OCI-LY3 (cell line): ENCODE measurements at regions not wholly inside any gene's neighbourhood (a gene's known extent, or its start where the extent isn't known, plus 50 kb on each side); places are given as distances from the start of the nearest gene placed in this dataset.

Experiments
- H2AFZ ChIP-seq: fragments of 200-600, 300-600 bp; shearing (Covaris generic); 2 replicates; pipeline ENCODE4 v1.6.0; 2014; ENCODE audit warnings: antibody characterized with exemption, low read depth, low read length
- H3K27ac ChIP-seq: fragments of 200-600, 300-600 bp; sonication (generic); 2 replicates; pipeline ENCODE4 v1.5.1; 2014; ENCODE audit warnings: mild to moderate bottlenecking, low read length, moderate library complexity, mixed read lengths
- H3K27me3 ChIP-seq: fragments of 200-600, 300-600 bp; sonication (generic); 2 replicates; pipeline ENCODE4 v1.6.1; 2014; ENCODE audit warnings: low read depth, low read length, mixed read lengths
- H3K36me3 ChIP-seq: fragments of 200-600, 300-600 bp; sonication (generic); replicated peaks from 2 replicates; pipeline ENCODE3; 2014; ENCODE audit warnings: low read depth, low read length, mixed read lengths
- H3K4me1 ChIP-seq: fragments of 300-600, 200-600 bp; sonication (generic); 2 replicates; pipeline ENCODE4 v1.6.1; 2014; ENCODE audit warnings: low read length, mixed read lengths
- H3K4me2 ChIP-seq: fragments of 200-600, 300-600 bp; sonication (generic); 2 replicates; pipeline ENCODE4 v1.6.1; 2014; ENCODE audit warnings: low read length, mixed read lengths
- H3K4me3 ChIP-seq: fragments of 300-600, 200-600 bp; sonication (generic); 2 replicates; pipeline ENCODE4 v1.5.1; 2014; ENCODE audit warnings: antibody characterized with exemption, mild to moderate bottlenecking, low read length, moderate library complexity
- H3K79me2 ChIP-seq: fragments of 300-600, 200-600 bp; shearing (Covaris generic); 2 replicates; pipeline ENCODE4 v1.6.1; 2014; ENCODE audit warnings: mild to moderate bottlenecking, low read length, mixed read lengths
- H3K9ac ChIP-seq: fragments of 300-600, 200-600 bp; shearing (Covaris generic); 2 replicates; pipeline ENCODE4 v1.6.0; 2014; ENCODE audit warnings: mild to moderate bottlenecking, low read length, moderate library complexity
- H3K9me3 ChIP-seq: fragments of 200-600, 300-600 bp; shearing (Covaris generic); 2 replicates; pipeline ENCODE4 v1.6.1; 2014; ENCODE audit warnings: low read length, mixed read lengths; ENCODE audit not compliant: insufficient read depth
- H4K20me1 ChIP-seq: fragments of 200-600, 300-600 bp; sonication (generic); 2 replicates; pipeline ENCODE4 v1.6.1; 2016; ENCODE audit warnings: low read length, mixed read lengths; ENCODE audit not compliant: insufficient read depth
- EZH2phosphoT487 ChIP-seq: fragments of 200-600 bp; shearing (Covaris generic); IDR thresholded peaks from 2 replicates; pipeline ENCODE4 v1.6.1; 2018; ENCODE audit warnings: antibody characterized with exemption, mixed run types, low read depth
- TF ChIP-seq, protein P1 (sequence below): fragments of 200-600, 300-600 bp; sonication (generic); IDR thresholded peaks from 2 replicates; pipeline ENCODE4 v1.5.1; 2014; ENCODE audit warnings: antibody characterized with exemption, low read length, low read depth

DNA sequence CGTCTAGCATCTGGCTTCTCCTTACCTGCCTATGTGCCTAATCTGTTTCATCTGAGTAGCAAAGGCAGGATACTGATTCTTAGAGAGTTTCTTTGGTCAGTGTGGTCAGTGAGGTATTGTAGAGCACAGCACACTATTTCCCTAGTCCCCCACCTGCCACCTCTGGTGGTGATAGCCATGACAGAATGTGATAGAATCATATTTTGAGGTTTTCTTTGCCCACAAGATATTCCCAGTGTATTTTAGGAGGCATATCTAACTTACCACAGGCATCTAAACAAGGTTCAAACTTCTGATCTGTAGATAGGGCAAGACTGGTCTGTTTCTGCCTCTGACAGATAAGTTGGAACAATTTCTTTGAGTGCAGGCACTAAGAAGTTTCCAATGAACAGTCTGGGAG, 188.0 kb downstream of the SOX2 start:
- TF ChIP-seq EZH2phosphoT487 = no peak
- TF ChIP-seq, protein P1, sequence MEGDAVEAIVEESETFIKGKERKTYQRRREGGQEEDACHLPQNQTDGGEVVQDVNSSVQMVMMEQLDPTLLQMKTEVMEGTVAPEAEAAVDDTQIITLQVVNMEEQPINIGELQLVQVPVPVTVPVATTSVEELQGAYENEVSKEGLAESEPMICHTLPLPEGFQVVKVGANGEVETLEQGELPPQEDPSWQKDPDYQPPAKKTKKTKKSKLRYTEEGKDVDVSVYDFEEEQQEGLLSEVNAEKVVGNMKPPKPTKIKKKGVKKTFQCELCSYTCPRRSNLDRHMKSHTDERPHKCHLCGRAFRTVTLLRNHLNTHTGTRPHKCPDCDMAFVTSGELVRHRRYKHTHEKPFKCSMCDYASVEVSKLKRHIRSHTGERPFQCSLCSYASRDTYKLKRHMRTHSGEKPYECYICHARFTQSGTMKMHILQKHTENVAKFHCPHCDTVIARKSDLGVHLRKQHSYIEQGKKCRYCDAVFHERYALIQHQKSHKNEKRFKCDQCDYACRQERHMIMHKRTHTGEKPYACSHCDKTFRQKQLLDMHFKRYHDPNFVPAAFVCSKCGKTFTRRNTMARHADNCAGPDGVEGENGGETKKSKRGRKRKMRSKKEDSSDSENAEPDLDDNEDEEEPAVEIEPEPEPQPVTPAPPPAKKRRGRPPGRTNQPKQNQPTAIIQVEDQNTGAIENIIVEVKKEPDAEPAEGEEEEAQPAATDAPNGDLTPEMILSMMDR = no peak
- H3K9me3 ChIP-seq = no peaks in the 10 kb centered on the region

DNA sequence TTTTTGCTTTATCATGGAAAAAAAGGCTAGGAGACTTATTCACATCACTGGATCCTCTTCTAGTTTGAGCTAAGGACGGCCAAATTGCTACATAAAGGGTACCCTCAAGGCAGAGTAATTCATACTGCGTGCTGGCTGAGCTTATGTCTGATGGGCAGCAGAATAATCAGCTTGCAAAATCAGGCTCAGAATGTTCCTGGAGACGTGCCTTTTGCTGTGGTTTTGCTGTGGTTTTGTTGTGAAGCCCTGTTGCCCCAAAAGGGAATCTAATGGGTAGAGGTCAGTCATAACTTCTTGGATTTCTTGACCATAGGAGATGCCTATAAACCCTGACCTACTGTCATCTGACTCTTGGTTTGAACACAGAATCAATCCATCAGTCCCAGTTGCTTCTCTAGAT, 189.9 kb downstream of the SOX2 start:
- H3K27ac ChIP-seq = no peak overlapping the region
- no peak overlapping the region for H3K4me2 ChIP-seq
- H4K20me1 ChIP-seq = no peaks in the 10 kb centered on the region
- H3K36me3 ChIP-seq = no peaks in the 10 kb centered on the region
- H3K4me3 ChIP-seq = no peak overlapping the region
- TF ChIP-seq EZH2phosphoT487 = no peak
- TF ChIP-seq, protein P1 = no peak
- no peaks in the 10 kb centered on the region for H3K9me3 ChIP-seq
- H3K79me2 ChIP-seq = no peaks in the 10 kb centered on the region
- no peak overlapping the region for H3K9ac ChIP-seq
- no peak overlapping the region for H2AFZ ChIP-seq
- H3K4me1 ChIP-seq = peaks cover 14% of the 10 kb centered on the region
- H3K27me3 ChIP-seq = no peaks in the 10 kb centered on the region

More for the DNA sequence above, 188.0 kb downstream of the SOX2 start:
- no peak overlapping the region for H3K9ac ChIP-seq
- H3K36me3 ChIP-seq = no peaks in the 10 kb centered on the region
- H3K4me1 ChIP-seq = peaks cover 8% of the 10 kb centered on the region
- H3K4me2 ChIP-seq = no peak overlapping the region
- no peaks in the 10 kb centered on the region for H3K79me2 ChIP-seq
- no peak overlapping the region for H2AFZ ChIP-seq
- no peaks in the 10 kb centered on the region for H4K20me1 ChIP-seq
- H3K27me3 ChIP-seq = no peaks in the 10 kb centered on the region
- H3K27ac ChIP-seq = no peak overlapping the region
- no peak overlapping the region for H3K4me3 ChIP-seq

GRCh38 chr3:181906338-181906737, 194.6 kb downstream of the SOX2 start:
- TF ChIP-seq, protein P1 = no peak
- TF ChIP-seq EZH2phosphoT487 = no peak
- H3K9me3 ChIP-seq = no peaks in the 10 kb centered on the region
- H3K4me3 ChIP-seq = peak overlapping the region; percentile 44
- H3K36me3 ChIP-seq = no peaks in the 10 kb centered on the region
- peak overlapping the region; percentile 2; the same call in 1 of the 2 replicates for H3K27ac ChIP-seq
- no peak overlapping the region for H3K9ac ChIP-seq
- H3K27me3 ChIP-seq = no peaks in the 10 kb centered on the region
- H3K4me1 ChIP-seq = peaks cover 42% of the 10 kb centered on the region
- H2AFZ ChIP-seq = no peak overlapping the region
- no peaks in the 10 kb centered on the region for H4K20me1 ChIP-seq
- H3K79me2 ChIP-seq = no peaks in the 10 kb centered on the region
- H3K4me2 ChIP-seq = peak overlapping the region; percentile 62

GRCh38 chr3:181909241-181909640, 197.5 kb downstream of the SOX2 start:
- no peaks in the 10 kb centered on the region for H3K27me3 ChIP-seq
- no peaks in the 10 kb centered on the region for H3K36me3 ChIP-seq
- no peaks in the 10 kb centered on the region for H3K79me2 ChIP-seq
- no peak overlapping the region for H3K27ac ChIP-seq
- H3K4me3 ChIP-seq = no peak overlapping the region
- no peak overlapping the region for H3K9ac ChIP-seq
- no peak overlapping the region for H3K4me2 ChIP-seq
- no peak for TF ChIP-seq EZH2phosphoT487
- TF ChIP-seq, protein P1 = no peak
- H2AFZ ChIP-seq = no peak overlapping the region
- no peaks in the 10 kb centered on the region for H3K9me3 ChIP-seq
- peaks cover 46% of the 10 kb centered on the region for H3K4me1 ChIP-seq
- no peaks in the 10 kb centered on the region for H4K20me1 ChIP-seq
